ENCODE measurements at regions not wholly inside any gene's neighbourhood (a gene's known extent, or its start where the extent isn't known, plus 50 kb on each side); places are given as distances from the start of the nearest gene placed in this dataset.

- DNase-seq (ENCODE audit: low read depth), result no peak
Measured at GRCh38 chrX:69362856-69363255, 141.3 kb upstream of the NALF2 start.

GRCh38 chrX:69362354-69362753, 141.8 kb upstream of the NALF2 start:
- no peak for DNase-seq (ENCODE audit: low read depth)

- DNase-seq (ENCODE audit: low read depth), result no peak
Measured at GRCh38 chrX:69361311-69361845, 142.7 kb upstream of the NALF2 start.

GRCh38 chrX:69357317-69357716, 146.8 kb upstream of the NALF2 start:
- no peak for DNase-seq (ENCODE audit: low read depth)

- no peak for DNase-seq (ENCODE audit: low read depth)
Measured at GRCh38 chrX:69324851-69325250, 159.6 kb upstream of the PJA1 start.

- no peak for DNase-seq (ENCODE audit: low read depth)
Measured at GRCh38 chrX:69323786-69324720, 158.8 kb upstream of the PJA1 start.

GRCh38 chrX:69321789-69322188, 156.5 kb upstream of the PJA1 start:
- no peak for DNase-seq (ENCODE audit: low read depth)

- DNase-seq (ENCODE audit: low read depth), result no peak
Measured at GRCh38 chrX:69321006-69321655, 155.9 kb upstream of the PJA1 start.

- no peak for DNase-seq (ENCODE audit: low read depth)
Measured at GRCh38 chrX:69320116-69320515, 154.9 kb upstream of the PJA1 start.

GRCh38 chrX:69319376-69319775, 154.1 kb upstream of the PJA1 start:
- no peak for DNase-seq (ENCODE audit: low read depth)

- DNase-seq (ENCODE audit: low read depth), result no peak
Measured at GRCh38 chrX:69318651-69319340, 153.5 kb upstream of the PJA1 start.

- DNase-seq (ENCODE audit: low read depth), result no peak
Measured at GRCh38 chrX:69317721-69318120, 152.5 kb upstream of the PJA1 start.

- no peak for DNase-seq (ENCODE audit: low read depth)
Measured at GRCh38 chrX:69314436-69315348, 149.4 kb upstream of the PJA1 start.

- no peak for DNase-seq (ENCODE audit: low read depth)
Measured at GRCh38 chrX:69313617-69314290, 148.5 kb upstream of the PJA1 start.

GRCh38 chrX:69311936-69312670, 146.8 kb upstream of the PJA1 start:
- DNase-seq (ENCODE audit: low read depth), result no peak

GRCh38 chrX:69309074-69309792, 144.0 kb upstream of the PJA1 start:
- no peak for DNase-seq (ENCODE audit: low read depth)

GRCh38 chrX:69307756-69308155, 142.5 kb upstream of the PJA1 start:
- DNase-seq (ENCODE audit: low read depth), result no peak

- DNase-seq (ENCODE audit: low read depth), result no peak
Measured at GRCh38 chrX:69307029-69307428, 141.8 kb upstream of the PJA1 start.

GRCh38 chrX:69306063-69306404, 140.8 kb upstream of the PJA1 start:
- DNase-seq (ENCODE audit: low read depth), result no peak
